Ovary (tissue), 3 donors: ENCODE measurements at regions not wholly inside any gene's neighbourhood (a gene's known extent, or its start where the extent isn't known, plus 50 kb on each side); places are given as distances from the start of the nearest gene placed in this dataset.

Source experiments
- CTCF ChIP-seq, 3 donors: fragments of 450-650 bp in 2 of 3; fragments of 200-600 bp in 1 of 3; IDR thresholded peaks; one replicate each; pipeline versions ENCODE4 v1.5.1 to v1.8.0; 2016 to 2022; ENCODE audit warnings: antibody characterized with exemption in 3 of 3, mild to moderate bottlenecking in 1 of 3
- POLR2A ChIP-seq: fragments of 450-650 bp; IDR thresholded peaks from one replicate; pipeline ENCODE4 v1.6.1; 2017; ENCODE audit warnings: antibody characterized with exemption, mild to moderate bottlenecking, moderate library complexity
- donor health status: DM: no; HTN: no; CAD: no.

- TF ChIP-seq CTCF (IDR thresholded peaks at IDR 0.05) (no peak), POLR2A (no peak)
Measured at GRCh38 chr12:47017041-47017713, 62.2 kb upstream of the PCED1B start.
